HG03139 (cell line): ENCODE measurements at regions not wholly inside any gene's neighbourhood (a gene's known extent, or its start where the extent isn't known, plus 50 kb on each side); places are given as distances from the start of the nearest gene placed in this dataset.
"Not testable (repeated sequence)": the region's sequence is repeated elsewhere in the genome, so short reads cannot be mapped to it uniquely, and the experiment has no call there.

ENCODE experiments used
- ATAC-seq: cut with Tn5 transposase; IDR thresholded peaks from one replicate; pipeline ENCODE4 v1.9.1; 2021; ENCODE audit not compliant: unreplicated experiment

DNA sequence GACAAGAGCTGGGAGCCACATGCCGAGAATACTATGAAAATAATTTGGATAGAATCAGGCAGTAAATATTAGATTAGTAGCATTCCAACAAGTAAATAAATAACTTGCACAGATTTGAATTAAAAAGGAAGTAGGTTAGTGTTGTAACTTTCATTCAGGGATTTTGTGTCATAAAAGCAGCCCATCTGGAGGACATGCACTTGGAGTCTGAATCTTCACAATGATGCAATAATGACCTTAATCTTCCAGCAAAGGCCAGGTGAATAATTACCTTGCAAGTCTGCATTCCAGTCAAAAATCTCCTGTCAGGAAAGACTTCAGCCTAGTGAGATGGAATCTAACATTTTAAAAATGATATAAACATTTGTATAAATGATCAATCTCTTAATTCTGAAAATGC, 518.1 kb downstream of the KCNJ2 start:
- ATAC-seq: no peak

DNA sequence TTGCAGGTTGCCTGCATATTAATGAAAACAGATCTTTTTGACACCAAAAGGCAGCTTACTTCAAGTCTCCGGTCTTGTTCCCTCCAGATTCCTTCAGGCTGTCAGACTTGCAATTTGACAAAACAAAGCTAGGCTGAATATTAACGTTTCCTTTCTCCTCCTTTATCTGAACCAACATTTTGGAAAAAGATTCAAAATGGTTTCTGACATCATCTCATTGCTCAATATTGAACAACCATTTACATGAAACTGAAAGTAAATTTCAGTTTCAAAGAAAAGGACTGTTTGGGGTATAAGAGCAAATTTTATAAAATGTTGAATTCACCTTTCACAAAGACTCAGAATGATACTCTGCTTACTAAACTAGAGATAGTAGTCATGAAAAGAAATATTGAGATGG, 521.8 kb downstream of the KCNJ2 start:
- no peak for ATAC-seq

GRCh38 chr17:70699408-70699807, 530.1 kb downstream of the KCNJ2 start:
- no peak for ATAC-seq

DNA sequence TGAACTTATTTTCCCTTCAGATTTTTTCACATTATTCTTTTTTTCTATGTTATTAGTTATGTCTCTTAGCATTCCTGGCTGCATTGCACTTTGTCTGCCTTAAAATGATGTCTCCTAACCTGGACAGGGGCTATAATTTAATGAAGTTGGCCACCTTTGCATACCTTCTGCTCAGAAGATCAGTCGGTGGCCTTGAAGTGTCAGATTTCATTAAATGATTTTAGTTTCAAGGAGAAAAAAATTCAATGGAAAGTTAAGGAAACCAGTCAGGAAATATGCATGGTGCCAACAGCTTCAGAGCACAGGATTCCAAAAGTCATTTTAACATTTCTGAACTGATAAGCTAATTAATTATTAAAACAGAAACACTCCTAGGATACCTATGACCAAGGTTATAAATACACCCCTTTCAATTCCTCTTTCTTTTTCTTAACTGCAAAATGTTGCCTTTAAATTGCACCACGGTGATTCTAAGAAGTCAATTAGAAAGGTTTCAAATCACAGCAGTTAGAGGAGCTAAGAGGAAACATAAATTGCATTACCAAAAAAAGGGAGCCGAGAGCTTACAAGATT, 533.4 kb downstream of the KCNJ2 start:
- no peak for ATAC-seq

DNA sequence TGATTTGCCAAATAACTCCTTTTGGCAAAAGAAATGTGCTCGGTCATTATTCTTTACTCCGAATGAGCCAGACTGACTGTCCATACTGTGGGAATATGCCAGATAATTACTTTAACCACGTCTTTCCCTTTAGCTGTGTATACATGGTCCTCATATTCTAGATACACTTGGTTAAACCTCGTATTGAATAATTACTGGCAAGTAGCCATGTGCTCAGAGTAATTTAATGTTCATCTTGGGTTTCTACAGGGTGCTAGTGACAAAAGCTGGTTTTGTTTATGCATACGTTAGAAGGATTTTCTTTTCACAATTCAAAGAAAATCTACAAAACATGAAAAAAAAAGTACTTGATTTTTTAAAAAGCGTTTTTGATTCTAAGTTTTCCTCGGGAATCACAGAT, 540.3 kb downstream of the KCNJ2 start:
- ATAC-seq: no peak

- no peak for ATAC-seq
These were observed 544.4 kb downstream of the KCNJ2 start for GRCh38 chr17:70713694-70714093.

DNA sequence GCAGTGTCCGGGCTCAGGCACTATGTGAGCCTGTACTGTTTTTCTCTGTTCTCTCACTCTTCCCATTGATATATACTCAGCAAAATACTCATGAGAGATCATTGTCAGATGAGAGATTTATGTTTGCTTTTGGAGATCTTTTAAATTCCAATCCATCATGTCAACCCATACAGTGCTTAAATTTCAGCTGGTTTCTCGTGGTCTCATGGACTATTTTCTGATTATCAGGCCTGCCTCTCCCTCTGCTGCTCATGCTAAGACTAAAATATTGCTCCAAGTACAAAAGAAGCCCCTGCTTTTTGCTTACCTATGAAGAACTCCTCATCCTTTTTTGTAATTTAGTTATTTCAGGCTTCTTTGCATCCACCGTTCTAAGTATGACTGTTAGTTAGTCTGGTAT, 547.2 kb downstream of the KCNJ2 start:
- ATAC-seq: no peak

GRCh38 chr17:70717042-70717441, 547.7 kb downstream of the KCNJ2 start:
- ATAC-seq: no peak

DNA sequence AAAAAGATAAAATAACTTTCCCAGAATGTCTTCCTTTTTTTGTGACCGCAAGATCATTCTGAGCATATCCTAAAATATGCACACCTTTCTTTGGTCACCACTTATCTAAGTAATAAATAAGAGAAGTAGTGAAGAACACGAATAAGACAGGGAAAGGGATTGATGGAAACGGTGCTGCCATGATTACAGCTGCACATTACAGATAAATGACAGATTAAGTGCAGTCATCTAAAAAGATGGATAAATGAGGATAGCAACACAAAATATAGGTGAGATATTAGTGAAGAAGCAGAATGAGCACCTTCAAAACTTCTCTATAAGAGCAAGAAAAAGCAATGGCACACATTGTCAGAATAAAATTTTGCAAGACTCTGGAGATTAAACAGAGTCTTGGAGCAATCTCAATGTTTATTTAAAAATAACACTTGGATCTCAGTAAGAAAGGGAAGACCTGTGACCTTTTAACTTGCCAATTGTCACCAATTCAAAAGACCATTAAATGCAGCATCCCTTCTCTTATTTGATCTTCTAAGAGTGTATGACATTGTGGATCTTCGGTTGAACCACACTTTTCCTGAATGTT, 567.1 kb downstream of the KCNJ2 start:
- ATAC-seq: no peak

GRCh38 chr17:70739065-70739464, 569.7 kb downstream of the KCNJ2 start:
- ATAC-seq: no peak

DNA sequence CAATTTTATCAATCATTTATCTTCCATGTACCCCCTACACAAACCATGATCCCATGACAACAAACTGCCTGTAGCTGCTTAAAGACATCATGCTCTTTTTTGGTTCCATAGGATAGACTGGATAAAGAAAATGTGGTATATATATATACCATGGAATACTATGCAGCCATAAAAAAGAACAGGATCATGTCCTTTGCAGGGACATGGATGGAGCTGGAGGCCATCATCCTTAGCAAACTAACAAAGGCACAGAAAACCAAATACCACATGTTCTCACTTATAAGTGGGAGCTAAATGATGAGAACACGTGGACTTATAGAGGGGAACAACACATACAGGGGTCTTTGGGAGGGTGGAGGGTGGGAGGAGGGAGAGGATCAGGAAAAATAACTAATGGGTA, 577.2 kb downstream of the KCNJ2 start:
- not testable (repeated sequence) for ATAC-seq

- ATAC-seq: no peak
These were observed 581.7 kb downstream of the KCNJ2 start for GRCh38 chr17:70750983-70751382.

- ATAC-seq: not testable (repeated sequence)
These were observed 583.1 kb downstream of the KCNJ2 start for GRCh38 chr17:70752461-70752860.

DNA sequence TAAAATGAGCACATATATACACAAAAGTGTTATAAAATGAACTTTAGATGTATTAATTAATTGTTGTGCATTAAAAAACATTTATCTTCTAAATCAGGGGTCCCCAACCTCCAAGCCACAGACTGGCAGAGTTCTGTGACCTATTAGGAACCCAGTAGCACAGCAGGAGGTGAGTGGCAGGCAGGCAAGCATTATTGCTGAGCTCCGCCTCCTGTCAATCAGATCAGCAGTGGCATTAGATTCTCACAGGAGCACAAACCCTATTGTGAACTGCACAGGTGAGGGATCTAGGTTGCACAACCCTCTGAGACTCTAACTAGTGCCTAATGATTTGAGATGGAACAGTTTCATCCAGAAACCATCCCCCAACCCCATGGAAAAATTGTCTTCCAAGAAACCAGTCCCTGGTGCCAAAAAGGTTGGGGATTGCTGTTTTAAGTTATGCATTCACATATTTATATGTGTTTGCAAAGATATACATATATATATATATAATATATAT, 583.7 kb downstream of the KCNJ2 start:
- ATAC-seq: no peak

- ATAC-seq: no peak
These were observed 593.7 kb downstream of the KCNJ2 start for GRCh38 chr17:70763018-70763417.

DNA sequence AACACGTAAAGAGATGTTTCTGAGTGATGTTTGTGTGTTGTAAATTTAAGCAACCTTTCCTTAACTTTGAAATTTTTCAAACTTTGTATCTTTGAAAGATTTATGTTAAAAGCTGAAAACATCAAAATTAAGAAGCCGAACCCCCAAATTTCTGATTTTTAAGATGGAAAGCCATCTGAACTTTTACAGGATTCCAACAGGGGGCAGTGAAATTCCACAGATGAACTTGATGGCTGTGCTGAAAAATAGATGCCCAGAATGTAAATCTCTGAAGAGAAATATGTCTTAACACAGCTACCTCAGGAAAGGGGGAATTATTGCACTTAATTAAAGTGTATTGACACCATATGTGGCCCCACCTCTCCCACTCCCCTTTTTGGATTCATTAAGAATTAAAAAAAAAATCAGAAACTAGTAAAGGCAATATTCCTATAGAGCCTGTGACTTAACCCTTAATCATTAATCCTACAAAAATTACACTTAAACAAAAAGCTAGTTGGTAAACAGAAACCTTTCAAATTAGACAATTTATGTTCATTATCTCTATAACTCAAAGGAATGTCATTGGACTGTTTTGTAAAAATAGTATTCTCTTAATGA, 597.9 kb downstream of the KCNJ2 start:
- no peak for ATAC-seq

DNA sequence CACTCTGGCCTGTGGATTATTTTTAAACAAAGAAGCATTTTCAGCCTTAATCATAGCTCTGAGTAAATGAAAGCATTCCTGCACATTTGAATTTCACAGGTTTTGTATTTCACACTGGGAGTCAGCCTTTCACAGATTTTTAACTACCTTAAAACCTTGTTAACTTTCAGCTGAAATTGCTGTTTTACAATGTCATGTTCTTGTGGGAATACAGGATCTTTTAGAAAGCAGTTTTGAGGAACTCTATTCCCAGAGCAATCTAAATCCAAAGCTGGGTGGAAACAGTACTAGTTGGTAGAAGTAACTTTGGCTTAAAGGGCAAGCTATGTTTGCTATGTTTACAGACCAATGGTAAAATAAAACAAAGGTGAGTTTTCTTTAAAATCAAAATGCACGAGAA, 600.6 kb downstream of the KCNJ2 start:
- ATAC-seq: no peak

- ATAC-seq: no peak
These were observed 602.6 kb downstream of the KCNJ2 start for GRCh38 chr17:70771804-70772386.

DNA sequence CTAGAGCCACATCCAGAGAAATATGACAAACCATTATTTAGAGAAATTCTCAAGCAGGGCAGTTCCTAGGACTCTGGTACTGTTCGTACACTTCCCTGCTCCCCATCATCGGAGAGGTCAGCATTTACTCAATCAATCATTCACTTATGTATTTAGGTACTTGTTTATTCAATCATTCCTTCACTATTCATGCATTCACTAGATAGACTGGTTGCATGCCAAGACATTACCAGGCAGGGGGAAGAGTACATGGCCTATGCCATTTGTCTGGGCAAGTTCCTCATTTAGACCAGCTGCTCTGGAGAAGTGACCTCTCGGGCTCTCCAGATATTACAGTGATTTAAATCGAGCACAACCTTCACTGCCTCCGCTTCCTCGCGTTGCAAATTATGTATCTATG, 603.4 kb downstream of the KCNJ2 start:
- ATAC-seq: no peak

DNA sequence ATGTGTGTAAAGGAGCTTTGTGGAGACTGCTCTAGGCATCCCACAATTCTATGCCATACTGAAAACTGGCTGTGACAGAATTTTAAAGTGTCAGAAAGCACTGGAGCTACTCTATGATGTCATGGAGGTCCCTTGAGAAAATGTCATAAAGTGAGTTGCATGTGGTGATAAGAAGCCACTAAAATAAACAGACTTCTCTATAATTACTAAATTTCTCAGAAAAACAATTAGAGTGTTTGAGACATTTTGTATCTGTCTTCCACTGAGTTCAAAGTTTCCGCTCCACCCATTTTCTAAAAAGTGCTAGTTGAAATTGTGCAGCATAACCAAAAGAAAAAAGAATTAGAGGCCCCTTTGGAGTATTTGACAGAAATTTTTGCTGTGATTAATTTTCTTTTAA, 603.9 kb downstream of the KCNJ2 start:
- no peak for ATAC-seq

GRCh38 chr17:70774339-70775117, 605.2 kb downstream of the KCNJ2 start:
- no peak for ATAC-seq

DNA sequence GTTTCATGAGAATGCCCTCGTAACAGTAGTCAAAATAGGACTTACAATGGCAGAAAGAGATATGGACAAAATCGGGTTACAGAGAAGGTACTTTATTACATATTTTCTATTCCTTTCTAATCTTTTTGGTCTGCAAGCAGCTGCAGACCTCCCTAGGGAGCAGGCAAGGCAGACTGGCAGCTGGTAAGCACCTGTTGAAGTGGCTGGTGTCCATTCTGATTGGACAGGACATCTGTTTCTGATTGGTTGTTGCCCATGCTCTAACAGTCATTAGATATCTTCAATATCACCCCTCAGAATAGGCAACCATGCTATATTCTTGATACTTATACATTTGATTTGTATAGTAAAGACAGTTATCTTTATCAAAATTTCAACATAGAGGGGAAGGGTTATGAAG, 606.3 kb downstream of the KCNJ2 start:
- no peak for ATAC-seq
